Mesenchymal stem cell (in vitro differentiated cells and primary cell): ENCODE measurements at regions not wholly inside any gene's neighbourhood (a gene's known extent, or its start where the extent isn't known, plus 50 kb on each side); places are given as distances from the start of the nearest gene placed in this dataset.

Experiments
- DNase-seq: peaks from one replicate; pipeline ENCODE4 v3.0.0-alpha.2; 2013
- H2AFZ ChIP-seq: one replicate; pipeline ENCODE4 v1.6.1; 2013; ENCODE audit warnings: low read depth, mild to moderate bottlenecking, control low read depth, inconsistent platforms, low read length, moderate library complexity
- H2AK5ac ChIP-seq: 2 replicates; pipeline ENCODE4 v1.6.1; 2013; ENCODE audit warnings: low read length, moderate library complexity, mild to moderate bottlenecking, inconsistent platforms; ENCODE audit not compliant: severe bottlenecking
- H2BK120ac ChIP-seq: one replicate; pipeline ENCODE4 v1.6.1; 2013; ENCODE audit warnings: low read depth, mild to moderate bottlenecking, inconsistent platforms, low read length, moderate library complexity
- H2BK12ac ChIP-seq, 2 experiments: one replicate each; pipeline ENCODE4 v1.6.1; 2013; ENCODE audit warnings: inconsistent platforms in 2 of 2, low read length in 2 of 2, mild to moderate bottlenecking in 2 of 2, moderate library complexity in 2 of 2, control low read depth in 1 of 2
- H2BK15ac ChIP-seq: one replicate; pipeline ENCODE4 v1.6.1; 2013; ENCODE audit warnings: mild to moderate bottlenecking, low read depth, inconsistent platforms; ENCODE audit not compliant: poor library complexity, severe bottlenecking
- H2BK5ac ChIP-seq: 2 replicates; pipeline ENCODE4 v1.6.1; 2013; ENCODE audit warnings: low read depth, mild to moderate bottlenecking, low read length, control low read depth, inconsistent platforms; ENCODE audit not compliant: poor library complexity, severe bottlenecking
- H3K14ac ChIP-seq, 2 experiments: one replicate each; pipeline ENCODE4 v1.6.1; 2013; ENCODE audit warnings: inconsistent platforms in 2 of 2, low read length in 2 of 2, control low read depth in 1 of 2, mild to moderate bottlenecking in 1 of 2, moderate library complexity in 1 of 2
- H3K18ac ChIP-seq, 2 experiments: one replicate each; pipeline ENCODE4 v1.6.1; 2013; ENCODE audit warnings: inconsistent platforms in 2 of 2, low read length in 2 of 2, control low read depth in 1 of 2, low read depth in 1 of 2, mild to moderate bottlenecking in 1 of 2
- H3K23ac ChIP-seq, 2 experiments: one replicate each; pipeline ENCODE4 v1.6.1; 2013; ENCODE audit warnings: inconsistent platforms in 2 of 2, low read length in 2 of 2, mild to moderate bottlenecking in 2 of 2, moderate library complexity in 2 of 2, control low read depth in 1 of 2
- H3K27ac ChIP-seq: 2 replicates; pipeline ENCODE4 v1.5.1; 2013; ENCODE audit warnings: mild to moderate bottlenecking, moderate library complexity, low read length, control low read depth, inconsistent platforms; ENCODE audit not compliant: poor library complexity, severe bottlenecking
- H3K27me3 ChIP-seq, 2 experiments: 2 replicates each; pipeline versions ENCODE4 v1.6.1 to v1.7.0; 2013; ENCODE audit warnings: low read length in 2 of 2, mild to moderate bottlenecking in 2 of 2, moderate library complexity in 2 of 2, control low read depth in 1 of 2, inconsistent platforms in 1 of 2; ENCODE audit not compliant: control insufficient read depth in 1 of 2, insufficient read depth in 1 of 2
- H3K36me3 ChIP-seq, 2 experiments: 2 replicates each; pipeline versions ENCODE4 v1.6.1 to v1.7.0; 2013; ENCODE audit warnings: low read length in 2 of 2, control low read depth in 1 of 2, inconsistent platforms in 1 of 2, low read depth in 1 of 2, mild to moderate bottlenecking in 1 of 2; ENCODE audit not compliant: insufficient read depth in 2 of 2, control insufficient read depth in 1 of 2
- H3K4ac ChIP-seq, 2 experiments: one replicate each; pipeline ENCODE4 v1.6.1; 2013; ENCODE audit warnings: inconsistent platforms in 2 of 2, low read length in 2 of 2, mild to moderate bottlenecking in 2 of 2, moderate library complexity in 2 of 2, control low read depth in 1 of 2, low read depth in 1 of 2
- H3K4me1 ChIP-seq: 2 replicates; pipeline ENCODE4 v1.6.1; 2013; ENCODE audit warnings: low read depth, low read length, control low read depth; ENCODE audit not compliant: control insufficient read depth, insufficient read depth
- H3K4me2 ChIP-seq: 2 replicates; pipeline ENCODE4 v1.6.1; 2013; ENCODE audit warnings: low read length, mild to moderate bottlenecking, inconsistent platforms; ENCODE audit not compliant: poor library complexity, severe bottlenecking
- H3K4me3 ChIP-seq, 2 experiments: 2 replicates each; pipeline versions ENCODE4 v1.5.1 to v1.7.0; 2013; ENCODE audit warnings: low read length in 2 of 2, mild to moderate bottlenecking in 2 of 2, control low read depth in 1 of 2, low read depth in 1 of 2; ENCODE audit not compliant: insufficient read depth in 1 of 2
- H3K79me1 ChIP-seq: replicated peaks from 2 replicates; pipeline ENCODE4 v1.6.1; 2013; ENCODE audit warnings: mild to moderate bottlenecking, control low read depth, low read length, inconsistent platforms; ENCODE audit not compliant: poor library complexity, severe bottlenecking
- H3K9ac ChIP-seq: 2 replicates; pipeline ENCODE4 v1.7.0; 2013; ENCODE audit warnings: mild to moderate bottlenecking, low read length, moderate library complexity
- H3K9me3 ChIP-seq: 2 replicates; pipeline ENCODE4 v1.7.0; 2013; ENCODE audit warnings: mild to moderate bottlenecking, low read length; ENCODE audit not compliant: control insufficient read depth
- H4K8ac ChIP-seq: one replicate; pipeline ENCODE4 v1.6.1; 2013; ENCODE audit warnings: inconsistent platforms, mild to moderate bottlenecking, low read length, moderate library complexity
- H4K91ac ChIP-seq: one replicate; pipeline ENCODE4 v1.6.1; 2013; ENCODE audit warnings: mild to moderate bottlenecking, low read length, inconsistent platforms
- WGBS: methylation state at CpG from one replicate; pipeline ENCODE4 v1.1.7; 2013; ENCODE audit warnings: mixed read lengths; 5-methylcytosine and 5-hydroxymethylcytosine counted together

DNA sequence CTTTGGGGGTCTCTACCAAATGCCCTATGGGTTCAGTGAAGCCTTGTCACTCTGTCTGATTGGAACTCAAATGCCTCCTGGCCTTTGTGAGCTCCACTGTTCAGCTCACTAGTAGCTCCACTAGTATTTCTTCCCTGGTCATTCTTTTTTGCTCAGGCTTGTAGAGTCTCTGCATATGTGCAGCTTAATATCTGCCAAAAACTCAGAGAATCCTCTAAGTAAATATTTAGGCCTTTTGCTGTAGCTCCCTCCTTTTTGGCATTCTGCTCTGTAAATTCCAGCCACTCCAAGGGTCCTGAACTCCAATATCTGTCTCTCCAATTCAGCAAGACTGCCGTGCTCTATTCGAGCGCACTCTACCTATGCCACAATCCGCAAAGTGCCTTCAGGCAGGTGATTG, 146.5 kb downstream of the MAIP1 start:
- no peaks in the 10 kb centered on the region for H3K36me3 ChIP-seq
- no peak for DNase-seq
- no peak overlapping the region for H3K18ac ChIP-seq
- no peak overlapping the region for H2BK15ac ChIP-seq
- H2BK120ac ChIP-seq = no peak overlapping the region
- H3K9me3 ChIP-seq = peaks cover 5% of the 10 kb centered on the region
- H2BK5ac ChIP-seq = no peak overlapping the region
- 94% methylated on average over 4 of the region's 4 CpGs for WGBS
- no peak overlapping the region for H3K14ac ChIP-seq
- no peak overlapping the region for H3K4me2 ChIP-seq
- H3K4me3 ChIP-seq = no peak overlapping the region
- H4K8ac ChIP-seq = no peak overlapping the region
- H2AFZ ChIP-seq = no peak overlapping the region
- no peak overlapping the region for H3K23ac ChIP-seq
- H2AK5ac ChIP-seq = no peak overlapping the region
- no peaks in the 10 kb centered on the region for H3K27me3 ChIP-seq
- H3K27ac ChIP-seq = no peak overlapping the region
- no peaks in the 10 kb centered on the region for H3K4me1 ChIP-seq
- no peak overlapping the region for H3K9ac ChIP-seq
- H3K4ac ChIP-seq = no peak overlapping the region
- H2BK12ac ChIP-seq = no peak overlapping the region
- H4K91ac ChIP-seq = no peak overlapping the region
- H3K79me1 ChIP-seq = no peaks in the 10 kb centered on the region

DNA sequence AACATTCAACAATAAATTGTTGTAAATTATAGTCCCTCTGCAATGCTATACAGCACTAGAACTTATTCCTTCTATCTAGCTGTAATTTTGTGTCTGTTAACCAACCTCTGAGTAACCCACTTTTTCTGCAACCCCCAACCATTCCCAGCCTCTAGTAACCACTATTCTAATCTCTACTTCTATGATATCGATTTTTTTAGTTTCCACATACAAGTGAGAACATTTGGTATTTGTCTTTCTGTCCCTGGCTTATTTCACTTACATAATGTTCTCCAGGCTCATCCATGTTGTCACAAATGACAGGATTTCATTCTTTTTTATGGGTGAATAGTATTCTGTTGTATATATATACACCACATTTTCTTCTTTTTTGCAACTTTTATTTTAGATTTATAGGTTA, 147.6 kb downstream of the MAIP1 start:
- Histone ChIP-seq H3K27me3 (no peaks in the 10 kb centered on the region), H2BK15ac (no peak overlapping the region), H4K8ac (no peak overlapping the region), H2BK120ac (no peak overlapping the region), H2BK5ac (no peak overlapping the region), H3K27ac (no peak overlapping the region), H3K14ac (no peak overlapping the region), H3K23ac (no peak overlapping the region), H2AFZ (no peak overlapping the region), H4K91ac (no peak overlapping the region), H3K18ac (no peak overlapping the region), H3K9me3 (peaks cover 5% of the 10 kb centered on the region), H3K4me1 (no peaks in the 10 kb centered on the region), H3K36me3 (no peaks in the 10 kb centered on the region), H3K4me3 (no peak overlapping the region), H3K79me1 (no peaks in the 10 kb centered on the region), H3K9ac (no peak overlapping the region), H2BK12ac (no peak overlapping the region), H2AK5ac (no peak overlapping the region), H3K4ac (no peak overlapping the region), H3K4me2 (no peak overlapping the region)
- DNase-seq = no peak
- 100% methylated on average over 1 of the region's 1 CpG for whole genome bisulfite sequencing

DNA sequence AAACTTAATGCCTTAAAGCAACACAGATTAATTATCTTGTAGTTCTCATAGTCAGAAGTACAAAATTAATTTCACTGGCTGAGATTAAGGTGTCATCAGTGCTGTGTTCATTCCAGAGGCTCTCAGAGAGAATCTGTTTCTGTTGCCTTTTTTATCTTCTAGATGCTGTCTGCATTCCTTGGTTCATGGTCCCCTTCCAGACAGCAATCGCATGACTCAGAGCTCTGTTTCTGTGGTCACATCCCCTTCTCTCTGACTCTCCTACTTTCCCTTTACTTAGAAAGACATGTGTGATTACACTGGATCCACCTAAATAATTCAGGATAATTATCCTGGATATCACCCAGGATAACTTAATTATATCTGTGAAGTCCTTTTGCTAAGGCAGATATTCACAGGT, 148.6 kb downstream of the MAIP1 start:
- Histone ChIP-seq H2AK5ac (no peak overlapping the region), H3K27ac (no peak overlapping the region), H3K27me3 (no peaks in the 10 kb centered on the region), H3K4me2 (no peak overlapping the region), H3K4ac (no peak overlapping the region), H2BK120ac (no peak overlapping the region), H3K9ac (no peak overlapping the region), H3K9me3 (peaks cover 5% of the 10 kb centered on the region), H2BK15ac (no peak overlapping the region), H3K4me1 (no peaks in the 10 kb centered on the region), H3K23ac (no peak overlapping the region), H4K91ac (no peak overlapping the region), H3K4me3 (no peak overlapping the region), H4K8ac (no peak overlapping the region), H3K79me1 (no peaks in the 10 kb centered on the region), H3K18ac (no peak overlapping the region), H2BK5ac (no peak overlapping the region), H2BK12ac (no peak overlapping the region), H3K14ac (no peak overlapping the region), H2AFZ (no peak overlapping the region), H3K36me3 (no peaks in the 10 kb centered on the region)
- WGBS = 80% methylated on average over 1 of the region's 1 CpG
- DNase-seq = peak; percentile 66

DNA sequence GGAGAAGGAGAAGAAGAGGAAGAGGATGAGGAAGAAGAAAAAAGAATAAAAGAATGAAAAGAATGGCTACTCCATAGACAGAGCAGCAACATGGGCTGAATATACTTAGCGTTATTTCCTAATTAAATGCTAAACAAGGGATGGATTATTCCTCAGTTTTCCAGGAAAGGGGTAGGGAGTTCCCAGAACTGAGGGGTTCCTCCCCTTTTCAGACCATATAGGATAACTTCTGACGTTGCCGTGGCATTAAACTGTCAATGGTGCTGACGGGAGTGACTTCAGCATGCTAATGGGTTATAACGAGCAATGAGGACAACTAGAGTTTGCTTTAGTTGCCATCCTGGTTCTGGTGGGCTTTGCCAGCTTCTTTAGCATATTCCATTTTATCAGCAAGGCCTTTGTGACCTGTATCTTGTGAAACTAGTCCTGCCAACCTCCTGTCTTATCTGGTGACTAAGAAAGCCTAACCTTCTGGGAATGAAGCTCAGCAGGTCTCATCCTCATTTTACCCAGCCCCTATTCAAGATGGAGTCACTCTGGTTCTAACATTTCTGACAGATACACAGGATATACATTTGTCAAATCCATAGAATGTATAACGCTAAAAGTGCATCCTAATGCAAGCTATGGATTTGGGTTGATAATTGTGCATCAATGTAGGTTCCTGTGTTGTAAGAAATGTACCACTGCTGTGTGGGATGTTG, 152.3 kb downstream of the MAIP1 start:
- no peak overlapping the region for H3K9ac ChIP-seq
- H3K4me1 ChIP-seq = no peaks in the 10 kb centered on the region
- no peak overlapping the region for H2BK12ac ChIP-seq
- no peak overlapping the region for H3K27ac ChIP-seq
- no peak overlapping the region for H2AK5ac ChIP-seq
- H2BK120ac ChIP-seq = no peak overlapping the region
- no peak overlapping the region for H3K4me2 ChIP-seq
- H3K79me1 ChIP-seq = no peaks in the 10 kb centered on the region
- H4K91ac ChIP-seq = no peak overlapping the region
- WGBS = 98% methylated on average over 6 of the region's 6 CpGs
- H3K23ac ChIP-seq = no peak overlapping the region
- no peak overlapping the region for H3K18ac ChIP-seq
- H2BK5ac ChIP-seq = no peak overlapping the region
- no peak overlapping the region for H3K14ac ChIP-seq
- H3K9me3 ChIP-seq = peaks cover 5% of the 10 kb centered on the region
- H3K27me3 ChIP-seq = no peaks in the 10 kb centered on the region
- no peak for DNase-seq
- H3K36me3 ChIP-seq = no peaks in the 10 kb centered on the region
- no peak overlapping the region for H4K8ac ChIP-seq
- no peak overlapping the region for H3K4me3 ChIP-seq
- no peak overlapping the region for H3K4ac ChIP-seq
- no peak overlapping the region for H2BK15ac ChIP-seq
- H2AFZ ChIP-seq = no peak overlapping the region
